ENCODE measurements at regions not wholly inside any gene's neighbourhood (a gene's known extent, or its start where the extent isn't known, plus 50 kb on each side); places are given as distances from the start of the nearest gene placed in this dataset.

GRCh38 chr1:244157731-244158438, 106.8 kb downstream of the ZBTB18 start:
- no peak for DNase-seq

- DNase-seq, result no peak
Measured at GRCh38 chr1:244159646-244160045, 108.6 kb downstream of the ZBTB18 start.

GRCh38 chr1:244160455-244161235, 109.6 kb downstream of the ZBTB18 start:
- DNase-seq, result no peak

GRCh38 chr1:244161236-244161510, 110.1 kb downstream of the ZBTB18 start:
- no peak for DNase-seq

- no peak for DNase-seq
Measured at GRCh38 chr1:244162786-244163530, 111.9 kb downstream of the ZBTB18 start.

GRCh38 chr1:244163861-244164510, 112.9 kb downstream of the ZBTB18 start:
- no peak for DNase-seq

GRCh38 chr1:244164511-244164890, 113.4 kb downstream of the ZBTB18 start:
- no peak for DNase-seq

- no peak for DNase-seq
Measured at GRCh38 chr1:244165021-244165420, 113.9 kb downstream of the ZBTB18 start.

GRCh38 chr1:244165701-244166100, 114.6 kb downstream of the ZBTB18 start:
- DNase-seq, result no peak

GRCh38 chr1:244171241-244171985, 120.3 kb downstream of the ZBTB18 start:
- DNase-seq, result no peak

- no peak for DNase-seq
Measured at GRCh38 chr1:244173240-244173639, 122.2 kb downstream of the ZBTB18 start.

- DNase-seq, result no peak
Measured at GRCh38 chr1:244173769-244174168, 122.7 kb downstream of the ZBTB18 start.

- DNase-seq, result no peak
Measured at GRCh38 chr1:244174922-244175521, 123.9 kb downstream of the ZBTB18 start.

GRCh38 chr1:244176201-244176600, 125.1 kb downstream of the ZBTB18 start:
- no peak for DNase-seq

GRCh38 chr1:244180256-244180655, 129.2 kb downstream of the ZBTB18 start:
- DNase-seq, result no peak

- no peak for DNase-seq
Measured at GRCh38 chr1:244181867-244182266, 130.8 kb downstream of the ZBTB18 start.

GRCh38 chr1:244183037-244183436, 132.0 kb downstream of the ZBTB18 start:
- DNase-seq, result no peak

GRCh38 chr1:244186372-244186771, 135.3 kb downstream of the ZBTB18 start:
- DNase-seq, result no peak

- no peak for DNase-seq
Measured at GRCh38 chr1:244187310-244187709, 136.2 kb downstream of the ZBTB18 start.

- no peak for DNase-seq
Measured at GRCh38 chr1:244191581-244191980, 140.5 kb downstream of the ZBTB18 start.

- no peak for DNase-seq
Measured at GRCh38 chr1:244192325-244192724, 141.2 kb downstream of the ZBTB18 start.

- DNase-seq, result no peak
Measured at GRCh38 chr1:244196571-244197285, 145.6 kb downstream of the ZBTB18 start.

Data from NCI-H1105 treated with DMSO at 0.1 percent for 48 hours (cell line).